B cell (primary cell): ENCODE measurements at regions not wholly inside any gene's neighbourhood (a gene's known extent, or its start where the extent isn't known, plus 50 kb on each side); places are given as distances from the start of the nearest gene placed in this dataset.

Experiments
- ATAC-seq: fragments of 200-7000 bp; cut with Tn5 transposase; one replicate; pipeline ENCODE4 v1.10.0; 2021; ENCODE audit warnings: low read depth, mild to moderate bottlenecking, moderate number of reproducible peaks, moderate library complexity
- CTCF ChIA-PET: fragments of 350-600 bp; sonication (Branson Sonifier 250); formaldehyde crosslinking; loops from one replicate; lab custom pipeline; 2021; ENCODE audit warnings: antibody characterized with exemption, inconsistent platforms; lab: Charles Lee
- POLR2A ChIA-PET: fragments of 350-600 bp; sonication (Branson Sonifier 250); formaldehyde crosslinking; loops from one replicate; lab custom pipeline; 2021; ENCODE audit warnings: antibody characterized with exemption; lab: Charles Lee
- DNase-seq: peaks from one replicate; pipeline ENCODE4 v3.0.0; 2013
- H2AFZ ChIP-seq: 2 replicates; pipeline ENCODE4 v1.6.1; 2012; ENCODE audit warnings: mild to moderate bottlenecking, low read depth, low read length; ENCODE audit not compliant: insufficient read depth, poor library complexity, severe bottlenecking
- H3K27ac ChIP-seq, 2 donors: 1 replicate in 1 of 2; 2 replicates in 1 of 2; pipeline ENCODE4 v1.5.1; 2012 to 2013; ENCODE audit warnings: low read length in 2 of 2, mild to moderate bottlenecking in 2 of 2, moderate library complexity in 1 of 2
- H3K27me3 ChIP-seq, 4 experiments: fragments of 200-600 bp in 1 of 4; sonication (generic) in 1 of 4; replicated peaks in 1 of 4; 1 replicate in 2 of 4; 2 replicates in 2 of 4; pipeline versions ENCODE4 v1.6.1 to v1.7.0; 2013 to 2016; ENCODE audit warnings: low read length in 3 of 4, mild to moderate bottlenecking in 2 of 4, mixed read lengths in 1 of 4, moderate library complexity in 1 of 4; ENCODE audit not compliant: insufficient read depth in 4 of 4, control insufficient read depth in 3 of 4; ENCODE audit errors: control extremely low read depth in 1 of 4
- H3K36me3 ChIP-seq, 2 experiments: replicated peaks in 1 of 2; 1 replicate in 1 of 2; 2 replicates in 1 of 2; pipeline versions ENCODE4 v1.6.1 to v1.7.1; 2013; ENCODE audit warnings: low read length in 1 of 2; ENCODE audit not compliant: insufficient read depth in 2 of 2, control insufficient read depth in 1 of 2; ENCODE audit errors: control extremely low read depth in 1 of 2, extremely low read depth in 1 of 2
- H3K4me1 ChIP-seq, 2 donors: fragments of 200-600 bp in 1 of 2; sonication (generic) in 1 of 2; 1 replicate in 1 of 2; 2 replicates in 1 of 2; pipeline versions ENCODE4 v1.5.1 to v1.6.1; 2013 to 2017; ENCODE audit warnings: low read length in 2 of 2; ENCODE audit not compliant: control insufficient read depth in 2 of 2, insufficient read depth in 2 of 2
- H3K4me2 ChIP-seq: replicated peaks from 2 replicates; pipeline ENCODE3; 2012; ENCODE audit warnings: mild to moderate bottlenecking, low read depth, low read length; ENCODE audit not compliant: poor library complexity, severe bottlenecking
- H3K4me3 ChIP-seq, 5 experiments: fragments of 200-600 bp in 1 of 5; sonication (generic) in 1 of 5; 1 replicate in 3 of 5; 2 replicates in 2 of 5; pipeline versions ENCODE4 v1.5.1 to v1.7.0; 2011 to 2016; ENCODE audit warnings: low read length in 4 of 5, mild to moderate bottlenecking in 4 of 5, low read depth in 2 of 5, control low read depth in 1 of 5, moderate library complexity in 1 of 5; ENCODE audit not compliant: insufficient read depth in 1 of 5; ENCODE audit errors: control extremely low read depth in 1 of 5, extremely low read depth in 1 of 5
- H3K79me2 ChIP-seq: fragments of 200-600 bp; sonication (generic); one replicate; pipeline ENCODE4 v1.6.0; 2016; ENCODE audit warnings: low read length; ENCODE audit not compliant: control insufficient read depth, insufficient read depth
- H3K9ac ChIP-seq: fragments of 200-600 bp; sonication (generic); 2 replicates; pipeline ENCODE4 v1.6.1; 2017; ENCODE audit warnings: mild to moderate bottlenecking, low read length, moderate library complexity
- H3K9me3 ChIP-seq, 3 donors: one replicate each; pipeline versions ENCODE4 v1.6.1 to v1.7.1; 2013; ENCODE audit warnings: low read length in 2 of 3; ENCODE audit not compliant: control insufficient read depth in 2 of 3, insufficient read depth in 1 of 3; ENCODE audit errors: control extremely low read depth in 1 of 3
- H4K20me1 ChIP-seq: 2 replicates; pipeline ENCODE4 v1.6.0; 2012; ENCODE audit warnings: mild to moderate bottlenecking, low read length; ENCODE audit not compliant: insufficient read depth, control insufficient read depth, poor library complexity, severe bottlenecking
- H3K27ac Mint-ChIP-seq: one replicate; pipeline ENCODE4 v1.8.0; 2021; ENCODE audit warnings: mixed read lengths
- H3K27me3 Mint-ChIP-seq: one replicate; pipeline ENCODE4 v1.8.0; 2021; ENCODE audit warnings: mixed read lengths
- H3K4me1 Mint-ChIP-seq: one replicate; pipeline ENCODE4 v1.8.0; 2021; ENCODE audit warnings: mixed read lengths
- H3K4me3 Mint-ChIP-seq: one replicate; pipeline ENCODE4 v1.8.0; 2021; ENCODE audit warnings: mixed read lengths
- H3K9me3 Mint-ChIP-seq: one replicate; pipeline ENCODE4 v1.8.0; 2022; ENCODE audit warnings: mixed read lengths; ENCODE audit not compliant: insufficient read depth
- EZH2 ChIP-seq: IDR thresholded peaks from 2 replicates; pipeline ENCODE4 v1.6.1; 2012; ENCODE audit warnings: borderline replicate concordance, low read depth, mild to moderate bottlenecking, moderate library complexity, low read length; ENCODE audit not compliant: insufficient read depth, poor library complexity, severe bottlenecking
- WGBS: methylation state at CpG from one replicate; pipeline ENCODE4 v1.1.5; 2013; ENCODE audit warnings: missing lambda C conversion rate; ENCODE audit not compliant: insufficient coverage; 5-methylcytosine and 5-hydroxymethylcytosine counted together
- intact Hi-C: fragments of 100-400 bp; cut with micrococcal nuclease; formaldehyde crosslinking; loops from one replicate; pipeline ENCODE4 v1.10.0; 2022
- TF ChIP-seq, protein P1 (sequence below): fragments of 200-600 bp; IDR thresholded peaks from one replicate; pipeline ENCODE4 v1.8.0; 2022; ENCODE audit warnings: antibody characterized with exemption, mild to moderate bottlenecking

DNA sequence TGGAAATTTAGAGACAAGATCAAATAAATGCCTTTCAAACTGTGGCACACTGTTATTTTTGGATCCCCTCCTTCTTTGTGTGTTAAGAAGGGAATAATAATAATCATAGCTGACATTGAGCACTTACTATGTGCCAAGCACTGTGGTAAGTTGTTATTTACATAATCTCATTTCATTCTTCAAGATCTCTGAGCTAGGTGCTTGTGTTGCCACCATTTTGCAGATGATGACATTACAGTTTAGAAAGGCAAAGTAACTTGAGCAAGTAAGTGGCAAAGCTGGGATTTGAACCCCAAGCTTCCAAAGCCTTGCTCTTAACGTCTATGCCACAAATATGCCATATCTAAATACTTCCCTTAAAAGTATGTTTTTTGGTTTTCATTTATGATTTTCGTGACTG, 121.8 kb upstream of the TMEM161B start:
- WGBS = no CpG with 5 or more reads among the region's 2 CpGs
- no peak for DNase-seq
- CTCF ChIA-PET = no interaction called here

GRCh38 chr5:88390096-88390441, 121.4 kb upstream of the TMEM161B start:
- no peaks in the 10 kb centered on the region for H3K79me2 ChIP-seq
- Mint-ChIP-seq H3K4me1 (no peaks in the 10 kb centered on the region), H3K27ac (no peak overlapping the region), H3K4me3 (no peak overlapping the region), H3K9me3 (no peaks in the 10 kb centered on the region), H3K27me3 (peaks cover 15% of the 10 kb centered on the region)
- H3K27me3 ChIP-seq = no peaks in the 10 kb centered on the region
- H3K36me3 ChIP-seq = no peaks in the 10 kb centered on the region
- no peaks in the 10 kb centered on the region for H3K9me3 ChIP-seq
- DNase-seq (no peak), ATAC-seq (no peak)
- no peaks in the 10 kb centered on the region for H3K4me1 ChIP-seq
- ChIA-PET POLR2A (no interaction called here), CTCF (no interaction called here)
- H3K9ac ChIP-seq = no peak overlapping the region
- 25% methylated on average over 1 of the region's 6 CpGs for WGBS
- intact Hi-C loops = no loop called here
- H3K27ac ChIP-seq = no peak overlapping the region
- H3K4me2 ChIP-seq = no peak overlapping the region
- TF ChIP-seq, protein P1, sequence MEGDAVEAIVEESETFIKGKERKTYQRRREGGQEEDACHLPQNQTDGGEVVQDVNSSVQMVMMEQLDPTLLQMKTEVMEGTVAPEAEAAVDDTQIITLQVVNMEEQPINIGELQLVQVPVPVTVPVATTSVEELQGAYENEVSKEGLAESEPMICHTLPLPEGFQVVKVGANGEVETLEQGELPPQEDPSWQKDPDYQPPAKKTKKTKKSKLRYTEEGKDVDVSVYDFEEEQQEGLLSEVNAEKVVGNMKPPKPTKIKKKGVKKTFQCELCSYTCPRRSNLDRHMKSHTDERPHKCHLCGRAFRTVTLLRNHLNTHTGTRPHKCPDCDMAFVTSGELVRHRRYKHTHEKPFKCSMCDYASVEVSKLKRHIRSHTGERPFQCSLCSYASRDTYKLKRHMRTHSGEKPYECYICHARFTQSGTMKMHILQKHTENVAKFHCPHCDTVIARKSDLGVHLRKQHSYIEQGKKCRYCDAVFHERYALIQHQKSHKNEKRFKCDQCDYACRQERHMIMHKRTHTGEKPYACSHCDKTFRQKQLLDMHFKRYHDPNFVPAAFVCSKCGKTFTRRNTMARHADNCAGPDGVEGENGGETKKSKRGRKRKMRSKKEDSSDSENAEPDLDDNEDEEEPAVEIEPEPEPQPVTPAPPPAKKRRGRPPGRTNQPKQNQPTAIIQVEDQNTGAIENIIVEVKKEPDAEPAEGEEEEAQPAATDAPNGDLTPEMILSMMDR = no peak
- no peak for TF ChIP-seq EZH2
- H4K20me1 ChIP-seq = no peaks in the 10 kb centered on the region
- H3K4me3 ChIP-seq = no peak overlapping the region
- no peak overlapping the region for H2AFZ ChIP-seq

More for the DNA sequence above, 121.8 kb upstream of the TMEM161B start:
- TF ChIP-seq EZH2 = no peak
- TF ChIP-seq, protein P1 = no peak
- H2AFZ ChIP-seq = no peak overlapping the region
- POLR2A ChIA-PET = no interaction called here
- no peaks in the 10 kb centered on the region for H3K4me1 ChIP-seq
- H3K36me3 ChIP-seq = no peaks in the 10 kb centered on the region
- H3K79me2 ChIP-seq = no peaks in the 10 kb centered on the region
- intact Hi-C loops = no loop called here
- no peak overlapping the region for H3K27ac ChIP-seq
- H3K4me3 ChIP-seq = no peak overlapping the region
- no peaks in the 10 kb centered on the region for H3K9me3 ChIP-seq
- no peaks in the 10 kb centered on the region for H4K20me1 ChIP-seq
- no peaks in the 10 kb centered on the region for H3K4me1 Mint-ChIP-seq
- ATAC-seq = no peak
- no peak overlapping the region for H3K9ac ChIP-seq
- H3K9me3 Mint-ChIP-seq = no peaks in the 10 kb centered on the region
- H3K27me3 Mint-ChIP-seq = peaks cover 15% of the 10 kb centered on the region
- no peak overlapping the region for H3K27ac Mint-ChIP-seq
- H3K4me3 Mint-ChIP-seq = no peak overlapping the region
- H3K27me3 ChIP-seq = no peaks in the 10 kb centered on the region
- no peak overlapping the region for H3K4me2 ChIP-seq
